HL-60/S4 treated with retinoic acid at 250 ng/mL for 4 days and 3 days (cell line): ENCODE measurements at regions not wholly inside any gene's neighbourhood (a gene's known extent, or its start where the extent isn't known, plus 50 kb on each side); places are given as distances from the start of the nearest gene placed in this dataset.

ENCODE experiments used
- in situ Hi-C: fragments of 300-500 bp; cut with MboI; formaldehyde crosslinking; loops from 2 replicates; pipeline ENCODE4 v1.7.0; 2022; ENCODE audit warnings: low sequenced_read_pairs

GRCh38 chr12:90062799-90063198 is 354.2 kb upstream of the ATP2B1 start:
- in situ Hi-C loops, result no loop called here

GRCh38 chr12:90061809-90062208 is 353.2 kb upstream of the ATP2B1 start:
- in situ Hi-C loops, result no loop called here

GRCh38 chr12:90060031-90060430 is 351.4 kb upstream of the ATP2B1 start:
- in situ Hi-C loops, result no loop called here

GRCh38 chr12:90058704-90059103 is 350.1 kb upstream of the ATP2B1 start:
- in situ Hi-C loops, result no loop called here

- in situ Hi-C loops, result no loop called here
These were observed 346.4 kb upstream of the ATP2B1 start for GRCh38 chr12:90055071-90055470.

- in situ Hi-C loops, result no loop called here
These were observed 340.3 kb upstream of the ATP2B1 start for GRCh38 chr12:90048918-90049317.

GRCh38 chr12:90045559-90045958 is 336.9 kb upstream of the ATP2B1 start:
- in situ Hi-C loops, result no loop called here

- in situ Hi-C loops, result no loop called here
These were observed 335.4 kb upstream of the ATP2B1 start for GRCh38 chr12:90044069-90044468.

- in situ Hi-C loops, result no loop called here
These were observed 334.4 kb upstream of the ATP2B1 start for GRCh38 chr12:90042920-90043641.

- in situ Hi-C loops, result no loop called here
These were observed 329.7 kb upstream of the ATP2B1 start for GRCh38 chr12:90038289-90038688.

GRCh38 chr12:90037740-90038139 is 329.1 kb upstream of the ATP2B1 start:
- in situ Hi-C loops, result no loop called here

- in situ Hi-C loops, result no loop called here
These were observed 328.0 kb upstream of the ATP2B1 start for GRCh38 chr12:90036637-90037036.

- in situ Hi-C loops, result no loop called here
These were observed 322.1 kb upstream of the ATP2B1 start for GRCh38 chr12:90030726-90031125.

- in situ Hi-C loops, result no loop called here
These were observed 320.7 kb upstream of the ATP2B1 start for GRCh38 chr12:90029317-90029716.

- in situ Hi-C loops, result no loop called here
These were observed 320.0 kb upstream of the ATP2B1 start for GRCh38 chr12:90028635-90029051.

GRCh38 chr12:90027889-90028634 is 319.4 kb upstream of the ATP2B1 start:
- in situ Hi-C loops, result no loop called here

- in situ Hi-C loops, result no loop called here
These were observed 318.4 kb upstream of the ATP2B1 start for GRCh38 chr12:90027041-90027440.

- in situ Hi-C loops, result no loop called here
These were observed 317.9 kb upstream of the ATP2B1 start for GRCh38 chr12:90026516-90026915.

- in situ Hi-C loops, result no loop called here
These were observed 315.6 kb upstream of the ATP2B1 start for GRCh38 chr12:90024262-90024661.

- in situ Hi-C loops, result no loop called here
These were observed 314.7 kb upstream of the ATP2B1 start for GRCh38 chr12:90023207-90023900.

- in situ Hi-C loops, result no loop called here
These were observed 313.3 kb upstream of the ATP2B1 start for GRCh38 chr12:90021795-90022440.
